ENCODE measurements at regions not wholly inside any gene's neighbourhood (a gene's known extent, or its start where the extent isn't known, plus 50 kb on each side); places are given as distances from the start of the nearest gene placed in this dataset.
"Not testable (repeated sequence)": the region's sequence is repeated elsewhere in the genome, so short reads cannot be mapped to it uniquely, and the experiment has no call there.

- not testable (repeated sequence) for TF ChIP-seq EZH2 (IDR thresholded peaks at IDR 0.05; ENCODE audit: borderline replicate concordance, low read length); CTCF (IDR thresholded peaks at IDR 0.05; ENCODE audit: low read length)
Observed at GRCh38 chr10:33853221-33853620, 518.8 kb upstream of the NRP1 start.

Data from OCI-LY1 (cell line).